ENCODE measurements at regions not wholly inside any gene's neighbourhood (a gene's known extent, or its start where the extent isn't known, plus 50 kb on each side); places are given as distances from the start of the nearest gene placed in this dataset.
A peak's percentile ranks its signal among the peaks of the same experiment; 100 is the strongest.

DNA sequence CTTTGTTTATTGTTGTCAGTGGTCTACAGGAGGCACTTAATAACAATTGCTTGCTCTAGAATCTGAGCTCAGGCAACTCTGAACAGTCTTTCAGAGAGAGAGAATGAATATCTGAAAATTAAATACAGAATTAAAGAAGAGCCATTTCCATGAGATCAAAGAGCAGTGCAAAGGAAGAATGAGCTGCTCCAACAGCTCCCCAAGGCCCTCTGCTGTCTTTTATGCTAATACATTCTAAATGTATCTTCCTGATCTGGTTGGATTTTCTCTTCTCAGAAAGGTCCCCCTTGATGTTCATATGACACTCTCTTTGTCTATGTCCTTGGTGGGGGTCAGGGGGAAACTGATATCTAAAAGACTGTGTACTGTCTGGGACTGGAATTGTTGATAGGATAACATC is 1029.6 kb downstream of the PCDH9 start:
- TF ChIP-seq CTCF (conservative IDR thresholded peaks at IDR 0.05), result peak; percentile 11; the same call in 1 of the 2 replicates

GRCh38 chr13:66195238-66195637 is 1034.9 kb downstream of the PCDH9 start:
- no peak overlapping the region for H3K27ac ChIP-seq
- TF ChIP-seq CTCF (conservative IDR thresholded peaks at IDR 0.05), result no peak

More for the DNA sequence above, 1029.6 kb downstream of the PCDH9 start:
- no peak overlapping the region for H3K27ac ChIP-seq

DNA sequence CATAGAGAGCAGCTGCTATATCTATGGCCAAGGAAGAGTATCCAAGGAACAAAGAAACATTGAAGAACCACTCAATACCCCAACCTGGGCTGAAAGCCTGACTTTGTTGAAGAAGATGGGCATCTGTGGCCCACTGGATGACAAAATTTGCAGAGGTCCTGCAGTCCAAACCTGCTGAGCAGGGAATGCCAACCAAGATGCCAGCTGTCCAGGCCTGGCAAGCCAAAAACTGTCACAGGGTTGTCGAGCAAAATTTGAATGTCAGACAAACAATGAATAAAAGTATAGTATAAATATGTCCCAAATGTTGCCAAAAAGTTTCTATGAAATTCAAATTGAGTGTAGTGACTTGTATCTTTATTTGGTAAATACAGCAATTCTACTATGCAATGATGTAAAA is 1040.2 kb downstream of the PCDH9 start:
- no peak for TF ChIP-seq CTCF (conservative IDR thresholded peaks at IDR 0.05)
- no peak overlapping the region for H3K27ac ChIP-seq

- no peak for TF ChIP-seq CTCF (conservative IDR thresholded peaks at IDR 0.05)
Measured at GRCh38 chr13:66180836-66181235, 1049.3 kb downstream of the PCDH9 start.

GRCh38 chr13:66171920-66172319 is 1058.2 kb downstream of the PCDH9 start:
- no peak overlapping the region for H3K27ac ChIP-seq
- TF ChIP-seq CTCF (conservative IDR thresholded peaks at IDR 0.05), result no peak

More at GRCh38 chr13:66180836-66181235, 1049.3 kb downstream of the PCDH9 start:
- H3K27ac ChIP-seq, result no peak overlapping the region

- no peak overlapping the region for H3K27ac ChIP-seq
- no peak for TF ChIP-seq CTCF (conservative IDR thresholded peaks at IDR 0.05)
Measured at GRCh38 chr13:66162470-66162869, 1067.7 kb downstream of the PCDH9 start.

DNA sequence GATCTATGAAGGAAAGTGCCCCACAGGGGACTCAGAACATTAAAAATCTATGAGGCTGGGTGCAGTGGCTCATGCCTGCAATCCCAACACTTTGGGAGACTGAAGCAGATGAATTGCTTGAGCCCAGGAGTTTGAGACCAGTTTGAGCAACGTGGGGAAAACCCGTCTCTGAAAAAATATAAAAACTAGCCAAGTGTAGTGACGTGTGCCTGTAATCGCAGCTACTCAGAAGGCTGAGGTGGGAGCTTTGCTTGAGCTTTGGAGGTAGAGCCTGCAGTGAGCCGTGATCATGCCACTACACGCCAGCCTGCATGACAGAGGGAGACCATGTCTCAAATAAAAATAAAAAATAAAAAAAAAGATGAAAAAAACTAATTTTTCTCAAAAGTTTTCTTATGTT is 1070.6 kb downstream of the PCDH9 start:
- no peak overlapping the region for H3K27ac ChIP-seq
- no peak for TF ChIP-seq CTCF (conservative IDR thresholded peaks at IDR 0.05)

DNA sequence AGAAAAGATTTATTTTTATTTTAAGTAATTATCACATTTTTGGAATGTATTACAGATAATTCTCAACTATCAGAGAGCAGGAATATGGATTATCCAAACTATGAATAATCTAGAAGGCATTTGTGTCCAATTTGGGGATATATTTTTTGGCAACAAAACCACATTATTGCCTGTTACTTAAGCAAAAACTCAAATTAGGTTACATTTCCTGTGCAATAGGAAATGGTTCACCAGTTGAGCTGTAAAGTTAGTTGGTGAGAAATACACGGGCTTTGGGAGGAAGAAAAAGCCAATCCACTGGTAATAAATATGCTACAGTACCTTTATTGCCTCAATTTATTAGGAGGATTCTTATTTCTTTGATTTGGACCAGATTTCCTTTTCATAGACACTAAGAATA is 1075.2 kb downstream of the PCDH9 start:
- no peak overlapping the region for H3K27ac ChIP-seq
- TF ChIP-seq CTCF (conservative IDR thresholded peaks at IDR 0.05), result no peak
